ENCODE measurements at regions not wholly inside any gene's neighbourhood (a gene's known extent, or its start where the extent isn't known, plus 50 kb on each side); places are given as distances from the start of the nearest gene placed in this dataset.

- no peak for TF ChIP-seq CTCF (IDR thresholded peaks at IDR 0.05)
- TF ChIP-seq POLR2A (IDR thresholded peaks at IDR 0.05): no peak
- TF ChIP-seq POLR2AphosphoS5 (IDR thresholded peaks at IDR 0.05; ENCODE audit: insufficient read depth in 1 of 2, low read depth in 1 of 2): no peak
These were observed 61.9 kb upstream of the YPEL5 start for GRCh38 chr2:30084915-30085314.
